ENCODE measurements at regions not wholly inside any gene's neighbourhood (a gene's known extent, or its start where the extent isn't known, plus 50 kb on each side); places are given as distances from the start of the nearest gene placed in this dataset.

DNA sequence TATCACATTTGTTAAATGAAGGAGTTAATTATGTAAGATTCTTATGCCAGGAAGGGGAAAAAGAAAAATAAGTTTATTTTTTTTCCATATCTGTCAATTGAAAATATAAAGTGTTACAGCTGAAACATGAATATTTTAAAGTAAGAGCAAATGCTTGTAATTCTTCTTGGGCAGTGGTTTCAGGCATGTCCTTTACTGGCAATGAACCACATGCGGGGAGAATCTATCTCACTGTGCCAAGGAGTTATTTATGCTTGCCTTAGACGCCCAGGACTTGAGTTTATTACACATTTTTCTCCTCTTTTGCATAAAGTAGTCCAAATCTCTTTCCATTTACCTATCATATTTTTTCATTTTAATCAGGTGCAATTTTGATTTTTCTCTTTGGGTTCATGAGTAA is 207.8 kb upstream of the NRIP1 start:
- no peak for TF ChIP-seq CTCF (IDR thresholded peaks at IDR 0.05)
- no peaks in the 10 kb centered on the region for H3K79me2 ChIP-seq (ENCODE audit: insufficient read depth, low read length)
- Mint-ChIP-seq H3K9me3 (peaks cover 0 to 2% (median 0%) of the 10 kb centered on the region in 7 donors), H3K4me1 (peaks cover 2% of the 10 kb centered on the region), H3K27me3 (ENCODE audit: low read depth in 3 of 3) (peaks cover 0 to 3% (median 1%) of the 10 kb centered on the region in 3 donors), H3K4me3 (no peak overlapping the region), H3K27ac (no peak overlapping the region), H3K36me3 (no peaks in the 10 kb centered on the region)
- H3K27ac ChIP-seq (ENCODE audit: low read depth in 1 of 2, low read length in 2 of 2), result no peak overlapping the region
- H3K9ac ChIP-seq (ENCODE audit: insufficient read depth, low read length, poor library complexity, severe bottlenecking), result no peak overlapping the region
- H4K20me1 ChIP-seq (ENCODE audit: insufficient read depth, low read length), result no peaks in the 10 kb centered on the region
- no peak overlapping the region for H3K4me2 ChIP-seq (replicated peaks; ENCODE audit: extremely low read depth, low read length, poor library complexity, severe bottlenecking)
- no peaks in the 10 kb centered on the region for H3K4me1 ChIP-seq (ENCODE audit: control insufficient read depth in 1 of 2, insufficient read depth in 2 of 2, low read length in 2 of 2)
- no peak for DNase-seq
- intact Hi-C loops (cut with micrococcal nuclease), result no loop called here
- H3K9me3 ChIP-seq (replicated peaks in 1 of 2; ENCODE audit: control insufficient read depth in 1 of 2, insufficient read depth in 1 of 2, low read length in 2 of 2), result no peaks in the 10 kb centered on the region
- no peak overlapping the region for H3K4me3 ChIP-seq (replicated peaks in 1 of 3; ENCODE audit: low read depth in 2 of 3, low read length in 3 of 3)
- no peak overlapping the region for H2AFZ ChIP-seq (ENCODE audit: insufficient read depth, low read depth, low read length, poor library complexity, severe bottlenecking)
- WGBS (ENCODE audit: insufficient coverage), result no CpG with 5 or more reads among the region's 2 CpGs
- no peaks in the 10 kb centered on the region for H3K36me3 ChIP-seq (replicated peaks in 1 of 2; ENCODE audit: control insufficient read depth in 1 of 2, insufficient read depth in 2 of 2, low read length in 2 of 2)
- H3K27me3 ChIP-seq (ENCODE audit: control insufficient read depth in 2 of 2, insufficient read depth in 2 of 2, low read length in 2 of 2), result no peaks in the 10 kb centered on the region

GRCh38 chr21:15273244-15273643 is 208.4 kb upstream of the NRIP1 start:
- intact Hi-C loops (cut with micrococcal nuclease), result no loop called here
- Histone ChIP-seq H3K4me1 (ENCODE audit: control insufficient read depth in 1 of 2, insufficient read depth in 2 of 2, low read length in 2 of 2) (no peaks in the 10 kb centered on the region), H4K20me1 (ENCODE audit: insufficient read depth, low read length) (no peaks in the 10 kb centered on the region), H2AFZ (ENCODE audit: insufficient read depth, low read depth, low read length, poor library complexity, severe bottlenecking) (no peak overlapping the region), H3K9me3 (replicated peaks in 1 of 2; ENCODE audit: control insufficient read depth in 1 of 2, insufficient read depth in 1 of 2, low read length in 2 of 2) (no peaks in the 10 kb centered on the region), H3K4me3 (replicated peaks in 1 of 3; ENCODE audit: low read depth in 2 of 3, low read length in 3 of 3) (no peak overlapping the region), H3K79me2 (ENCODE audit: insufficient read depth, low read length) (no peaks in the 10 kb centered on the region), H3K27ac (ENCODE audit: low read depth in 1 of 2, low read length in 2 of 2) (no peak overlapping the region), H3K9ac (ENCODE audit: insufficient read depth, low read length, poor library complexity, severe bottlenecking) (no peak overlapping the region), H3K27me3 (ENCODE audit: control insufficient read depth in 2 of 2, insufficient read depth in 2 of 2, low read length in 2 of 2) (no peaks in the 10 kb centered on the region), H3K4me2 (replicated peaks; ENCODE audit: extremely low read depth, low read length, poor library complexity, severe bottlenecking) (no peak overlapping the region), H3K36me3 (replicated peaks in 1 of 2; ENCODE audit: control insufficient read depth in 1 of 2, insufficient read depth in 2 of 2, low read length in 2 of 2) (no peaks in the 10 kb centered on the region)
- Mint-ChIP-seq H3K36me3 (no peaks in the 10 kb centered on the region), H3K27me3 (ENCODE audit: low read depth in 3 of 3) (peaks cover 0 to 3% (median 1%) of the 10 kb centered on the region in 3 donors), H3K9me3 (peaks cover 0 to 2% (median 0%) of the 10 kb centered on the region in 7 donors), H3K4me1 (peaks cover 2% of the 10 kb centered on the region), H3K4me3 (no peak overlapping the region), H3K27ac (no peak overlapping the region)
- TF ChIP-seq CTCF (IDR thresholded peaks at IDR 0.05), result no peak
- no peak for DNase-seq
- WGBS (ENCODE audit: insufficient coverage), result no CpG with 5 or more reads among the region's 2 CpGs

All from CD14-positive monocyte (primary cell).